GM12864 (cell line): ENCODE measurements at regions not wholly inside any gene's neighbourhood (a gene's known extent, or its start where the extent isn't known, plus 50 kb on each side); places are given as distances from the start of the nearest gene placed in this dataset.

ENCODE experiments used
- DNase-seq: peaks from one replicate; pipeline ENCODE4 v3.0.0-alpha.2; 2011; ENCODE audit warnings: low read depth
- H3K4me3 ChIP-seq: 2 replicates; pipeline ENCODE4 v1.5.1; 2011; ENCODE audit warnings: mild to moderate bottlenecking, low read depth, low read length, control low read depth
- CTCF ChIP-seq: IDR thresholded peaks from 2 replicates; pipeline ENCODE4 v1.5.1; 2011; ENCODE audit warnings: low read depth, mild to moderate bottlenecking, moderate library complexity, low read length, control low read depth, inconsistent platforms; ENCODE audit errors: missing control alignments

- H3K4me3 ChIP-seq, result no peak overlapping the region
- no peak for DNase-seq
Measured at GRCh38 chr15:99445272-99445850, 120.4 kb upstream of the MEF2A start.

GRCh38 chr15:99446565-99447496 lies 119.0 kb upstream of the MEF2A start:
- TF ChIP-seq CTCF, result no peak
- no peak for DNase-seq
- no peak overlapping the region for H3K4me3 ChIP-seq

More at GRCh38 chr15:99445272-99445850, 120.4 kb upstream of the MEF2A start:
- no peak for TF ChIP-seq CTCF

GRCh38 chr15:99447497-99448371 lies 118.0 kb upstream of the MEF2A start:
- H3K4me3 ChIP-seq, result no peak overlapping the region
- DNase-seq, result no peak
- TF ChIP-seq CTCF, result no peak

GRCh38 chr15:99449514-99449913 lies 116.3 kb upstream of the MEF2A start:
- no peak for DNase-seq
- no peak for TF ChIP-seq CTCF
- no peak overlapping the region for H3K4me3 ChIP-seq

GRCh38 chr15:99450896-99451358 lies 114.9 kb upstream of the MEF2A start:
- no peak overlapping the region for H3K4me3 ChIP-seq
- peak; percentile 25 for DNase-seq
- no peak for TF ChIP-seq CTCF

GRCh38 chr15:99451484-99451883 lies 114.3 kb upstream of the MEF2A start:
- DNase-seq, result no peak
- H3K4me3 ChIP-seq, result no peak overlapping the region
- no peak for TF ChIP-seq CTCF
